Psoas muscle (tissue), 7 donors: ENCODE measurements at regions not wholly inside any gene's neighbourhood (a gene's known extent, or its start where the extent isn't known, plus 50 kb on each side); places are given as distances from the start of the nearest gene placed in this dataset.
A peak's percentile ranks its signal among the peaks of the same experiment; 100 is the strongest.

Experiments
- ATAC-seq, 4 donors: fragments of 200-7000 bp; cut with Tn5 transposase; one replicate each; pipeline ENCODE4 v1.9.1; 2020; ENCODE audit warnings: moderate library complexity in 3 of 4, mild to moderate bottlenecking in 2 of 4
- DNase-seq, 2 donors: peaks; one replicate each; pipeline ENCODE4 v3.0.0-alpha.2; 2020
- H3K27ac ChIP-seq: fragments of 200-600 bp; one replicate; pipeline ENCODE4 v1.8.0; 2022
- H3K27me3 ChIP-seq, 3 donors: fragments of 200-600 bp in 1 of 3; one replicate each; pipeline versions ENCODE4 v1.6.1 to v1.8.0; 2013 to 2022; ENCODE audit warnings: low read length in 2 of 3, mild to moderate bottlenecking in 2 of 3, moderate library complexity in 1 of 3; ENCODE audit not compliant: insufficient read depth in 3 of 3
- H3K36me3 ChIP-seq, 2 donors: fragments of 200-600 bp in 1 of 2; one replicate each; pipeline versions ENCODE4 v1.6.1 to v1.8.0; 2013 to 2022; ENCODE audit warnings: low read depth in 1 of 2, mild to moderate bottlenecking in 1 of 2, moderate library complexity in 1 of 2; ENCODE audit not compliant: insufficient read depth in 1 of 2
- H3K4me1 ChIP-seq: fragments of 200-600 bp; one replicate; pipeline ENCODE4 v1.8.0; 2022
- H3K4me3 ChIP-seq: fragments of 200-600 bp; one replicate; pipeline ENCODE4 v1.8.0; 2022; ENCODE audit warnings: mild to moderate bottlenecking
- H3K9me3 ChIP-seq: fragments of 200-600 bp; one replicate; pipeline ENCODE4 v1.8.0; 2022
- CTCF ChIP-seq: fragments of 200-600 bp; IDR thresholded peaks from one replicate; pipeline ENCODE4 v1.8.0; 2022; ENCODE audit warnings: antibody characterized with exemption
- WGBS, 3 donors: extraction: QIAGEN DNeasy Blood & Tissue Kit; methylation state at CpG; one replicate each; pipeline versions ENCODE4 v1.1.6 to v1.1.7; 2013; 5-methylcytosine and 5-hydroxymethylcytosine counted together
- intact Hi-C, 2 donors: fragments of 100-400 bp; cut with DNase I; formaldehyde crosslinking; loops; one replicate each; pipeline versions ENCODE4 v1.11.0 to v1.14.2; 2022
- donor health status: healthy with polysubstance abuse.
- donor health status: DM: no; HTN: no; CAD: no; lungs with moderate emphysema.
- donor health status: Bipolar disorder and iron deficiency.
- donor health status: healthy.
- donor health status: DM: yes; HTN: yes; CAD: no.
- donor health status: DM: no; HTN: no; CAD: no.
- donor health status: DM: yes; HTN: yes; CAD: no.

DNA sequence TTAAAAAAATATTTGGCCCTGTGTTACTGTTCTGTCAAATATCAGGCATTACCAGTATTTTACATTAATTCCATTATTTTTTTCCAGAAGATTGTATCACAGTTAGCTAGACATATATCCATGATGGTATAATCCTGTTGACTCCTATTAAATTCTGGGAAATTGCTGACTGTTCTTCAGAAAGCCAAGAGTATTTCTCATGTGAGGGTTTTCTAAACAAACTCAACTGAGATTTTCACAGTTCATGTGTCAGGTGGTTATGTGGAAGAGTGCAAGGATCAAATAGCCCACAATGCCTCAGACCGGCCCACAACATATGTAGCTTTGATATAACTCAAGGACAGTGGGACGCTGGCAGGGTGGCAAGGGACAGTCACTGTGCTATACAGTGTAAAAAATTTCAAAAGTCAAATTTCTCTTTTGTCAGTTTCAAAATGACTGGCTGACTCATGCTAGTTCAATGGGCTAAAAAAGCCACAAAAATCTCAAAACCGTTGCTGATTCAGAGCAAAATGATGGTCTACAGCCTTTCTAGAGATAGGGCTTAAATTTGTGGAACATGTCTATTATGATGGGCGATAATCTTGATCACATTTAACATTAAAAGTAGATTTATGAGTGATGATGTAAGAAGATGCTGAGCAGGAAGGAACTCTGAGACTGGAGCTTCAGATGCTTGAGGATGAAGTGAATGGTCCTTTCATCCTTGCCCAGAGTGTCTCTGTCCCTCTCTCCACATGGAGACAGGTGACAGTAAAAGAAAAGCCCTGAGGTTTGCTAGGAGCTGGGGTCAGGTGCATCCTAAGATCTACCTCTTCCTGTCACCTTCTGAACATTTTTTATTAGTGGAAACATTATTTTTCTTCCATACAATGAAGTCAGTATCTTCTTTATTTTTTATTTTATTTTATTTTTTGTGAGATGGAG, 175.8 kb upstream of the PIEZO2 start:
- Histone ChIP-seq H3K36me3 (no peaks in the 10 kb centered on the region), H3K9me3 (no peaks in the 10 kb centered on the region), H3K4me3 (no peak overlapping the region), H3K27ac (peak overlapping the region; percentile 62), H3K27me3 (no peaks in the 10 kb centered on the region), H3K4me1 (peaks cover 24% of the 10 kb centered on the region)
- intact Hi-C loops: loop anchor here (5.0 kb wide), 1 partner anchor 42 kb away; no protein-coding TSS in a partner anchor
- WGBS, 3 donors: 69 to 77% (median 70%) methylated on average over 4 of the region's 4 CpGs
- ATAC-seq: no peak
- TF ChIP-seq CTCF: no peak
- no peak for DNase-seq

GRCh38 chr18:11324510-11324909, 175.1 kb upstream of the PIEZO2 start:
- intact Hi-C loops: no loop called here
- H3K4me3 ChIP-seq: no peak overlapping the region
- H3K9me3 ChIP-seq: no peaks in the 10 kb centered on the region
- DNase-seq (no peak), ATAC-seq (peak in 1 of 4 donors; percentile 46)
- TF ChIP-seq CTCF: no peak
- no peaks in the 10 kb centered on the region for H3K36me3 ChIP-seq
- H3K27ac ChIP-seq: peak overlapping the region; percentile 62
- H3K27me3 ChIP-seq: no peaks in the 10 kb centered on the region
- WGBS, 3 donors: 28 to 42% (median 31%) methylated on average over 2 of the region's 2 CpGs
- H3K4me1 ChIP-seq: peaks cover 24% of the 10 kb centered on the region

DNA sequence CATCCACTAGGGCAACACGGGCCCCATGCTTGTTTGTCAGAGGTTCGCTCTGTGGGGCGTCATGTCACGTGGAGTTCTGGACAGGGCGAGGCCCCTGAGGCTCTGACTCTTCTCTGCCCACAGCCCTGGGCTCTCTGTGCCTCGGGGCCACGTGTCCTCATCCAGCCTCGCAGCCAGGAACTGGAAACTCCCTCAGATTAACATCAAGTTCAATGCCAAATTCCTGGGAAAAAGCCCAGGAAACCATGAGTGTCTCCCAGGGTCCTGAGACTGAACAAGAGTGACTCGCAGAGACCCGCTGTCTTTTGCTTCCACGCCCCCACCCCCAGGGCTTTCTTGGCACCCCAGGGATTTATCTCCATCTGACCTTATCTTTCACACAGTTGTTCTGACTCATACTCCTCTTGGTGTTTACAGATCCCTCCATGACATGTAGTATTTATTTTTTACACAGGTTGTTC, 174.0 kb upstream of the PIEZO2 start:
- ATAC-seq: peak in 3 of 4 donors; percentile 24 to 57 (median 49)
- no peak overlapping the region for H3K27ac ChIP-seq

GRCh38 chr18:11322716-11323115, 173.3 kb upstream of the PIEZO2 start:
- Histone ChIP-seq H3K4me1 (peaks cover 20% of the 10 kb centered on the region), H3K27me3 (no peaks in the 10 kb centered on the region), H3K9me3 (no peaks in the 10 kb centered on the region), H3K36me3 (no peaks in the 10 kb centered on the region), H3K27ac (no peak overlapping the region), H3K4me3 (no peak overlapping the region)
- 68 to 85% (median 71%) methylated on average over 7 of the region's 7 CpGs for WGBS, 3 donors
- intact Hi-C loops: no loop called here
- TF ChIP-seq CTCF: no peak
- ATAC-seq (no peak), DNase-seq (no peak)

More for the DNA sequence above, 174.0 kb upstream of the PIEZO2 start:
- DNase-seq: no peak
- Histone ChIP-seq H3K9me3 (no peaks in the 10 kb centered on the region), H3K4me1 (peaks cover 24% of the 10 kb centered on the region), H3K4me3 (no peak overlapping the region), H3K27me3 (no peaks in the 10 kb centered on the region), H3K36me3 (no peaks in the 10 kb centered on the region)
- WGBS, 3 donors: 48 to 64% (median 54%) methylated on average over 11 of the region's 11 CpGs
- intact Hi-C loops: no loop called here
- no peak for TF ChIP-seq CTCF
